HUES6 (cell line): ENCODE measurements at regions not wholly inside any gene's neighbourhood (a gene's known extent, or its start where the extent isn't known, plus 50 kb on each side); places are given as distances from the start of the nearest gene placed in this dataset.
"Not testable (repeated sequence)": the region's sequence is repeated elsewhere in the genome, so short reads cannot be mapped to it uniquely, and the experiment has no call there.

Source experiments
- H3K27ac ChIP-seq: 2 replicates; pipeline ENCODE4 v1.7.0; 2013; ENCODE audit warnings: low read depth, mild to moderate bottlenecking, low read length, inconsistent platforms
- H3K27me3 ChIP-seq: 2 replicates; pipeline ENCODE4 v1.6.1; 2013; ENCODE audit warnings: low read length; ENCODE audit not compliant: control insufficient read depth, insufficient read depth
- H3K36me3 ChIP-seq: 2 replicates; pipeline ENCODE4 v1.6.1; 2013; ENCODE audit warnings: low read length; ENCODE audit not compliant: control insufficient read depth, insufficient read depth
- H3K4me1 ChIP-seq: 2 replicates; pipeline ENCODE4 v1.6.1; 2013; ENCODE audit warnings: low read length; ENCODE audit not compliant: control insufficient read depth, insufficient read depth
- H3K4me3 ChIP-seq: 2 replicates; pipeline ENCODE4 v1.5.1; 2013; ENCODE audit warnings: low read depth, low read length
- H3K9ac ChIP-seq: one replicate; pipeline ENCODE4 v1.6.1; 2013; ENCODE audit warnings: mild to moderate bottlenecking, low read length
- H3K9me3 ChIP-seq: 2 replicates; pipeline ENCODE4 v1.6.1; 2013; ENCODE audit warnings: low read depth, low read length; ENCODE audit not compliant: control insufficient read depth, insufficient read depth

- no peak overlapping the region for H3K9ac ChIP-seq
These were observed 266.0 kb downstream of the C7orf25 start for GRCh38 chr7:42645906-42646305.

GRCh38 chr7:42642699-42643098 lies 269.2 kb downstream of the C7orf25 start:
- Histone ChIP-seq H3K27me3 (no peaks in the 10 kb centered on the region), H3K4me3 (no peak overlapping the region), H3K9ac (no peak overlapping the region), H3K36me3 (no peaks in the 10 kb centered on the region), H3K4me1 (no peaks in the 10 kb centered on the region), H3K9me3 (peaks cover 8% of the 10 kb centered on the region), H3K27ac (no peak overlapping the region)

More at GRCh38 chr7:42645906-42646305, 266.0 kb downstream of the C7orf25 start:
- H3K27ac ChIP-seq: no peak overlapping the region
- H3K9me3 ChIP-seq: peaks cover 8% of the 10 kb centered on the region
- no peaks in the 10 kb centered on the region for H3K36me3 ChIP-seq
- no peaks in the 10 kb centered on the region for H3K4me1 ChIP-seq
- H3K27me3 ChIP-seq: no peaks in the 10 kb centered on the region
- H3K4me3 ChIP-seq: no peak overlapping the region

GRCh38 chr7:42639930-42640329 lies 271.9 kb downstream of the C7orf25 start:
- Histone ChIP-seq H3K9ac (no peak overlapping the region), H3K4me1 (no peaks in the 10 kb centered on the region), H3K36me3 (no peaks in the 10 kb centered on the region), H3K27ac (no peak overlapping the region), H3K9me3 (peaks cover 8% of the 10 kb centered on the region), H3K27me3 (no peaks in the 10 kb centered on the region), H3K4me3 (no peak overlapping the region)

GRCh38 chr7:42636380-42636779 lies 275.5 kb downstream of the C7orf25 start:
- H3K4me1 ChIP-seq, H3K9ac ChIP-seq, H3K9me3 ChIP-seq, H3K27me3 ChIP-seq, H3K36me3 ChIP-seq, H3K4me3 ChIP-seq, H3K27ac ChIP-seq: not testable (repeated sequence)

GRCh38 chr7:42628054-42628453 lies 283.8 kb downstream of the C7orf25 start:
- no peaks in the 10 kb centered on the region for H3K4me1 ChIP-seq
- H3K36me3 ChIP-seq: no peaks in the 10 kb centered on the region
- H3K27me3 ChIP-seq: no peaks in the 10 kb centered on the region
- no peak overlapping the region for H3K27ac ChIP-seq
- H3K9ac ChIP-seq: no peak overlapping the region
- H3K9me3 ChIP-seq: no peaks in the 10 kb centered on the region
- H3K4me3 ChIP-seq: no peak overlapping the region

GRCh38 chr7:42627626-42628025 lies 284.2 kb downstream of the C7orf25 start:
- Histone ChIP-seq H3K4me3 (no peak overlapping the region), H3K4me1 (no peaks in the 10 kb centered on the region), H3K36me3 (no peaks in the 10 kb centered on the region), H3K27ac (no peak overlapping the region), H3K9me3 (no peaks in the 10 kb centered on the region), H3K9ac (no peak overlapping the region), H3K27me3 (no peaks in the 10 kb centered on the region)

- Histone ChIP-seq H3K4me1 (no peaks in the 10 kb centered on the region), H3K4me3 (no peak overlapping the region), H3K36me3 (no peaks in the 10 kb centered on the region), H3K9ac (no peak overlapping the region), H3K27me3 (no peaks in the 10 kb centered on the region), H3K27ac (no peak overlapping the region), H3K9me3 (no peaks in the 10 kb centered on the region)
These were observed 284.8 kb downstream of the C7orf25 start for GRCh38 chr7:42627101-42627500.

- no peaks in the 10 kb centered on the region for H3K27me3 ChIP-seq
- no peaks in the 10 kb centered on the region for H3K4me1 ChIP-seq
- H3K4me3 ChIP-seq: no peak overlapping the region
- H3K9me3 ChIP-seq: no peaks in the 10 kb centered on the region
- H3K27ac ChIP-seq: no peak overlapping the region
- H3K9ac ChIP-seq: no peak overlapping the region
- no peaks in the 10 kb centered on the region for H3K36me3 ChIP-seq
These were observed 286.4 kb downstream of the C7orf25 start for GRCh38 chr7:42625421-42625820.

- Histone ChIP-seq H3K9ac (no peak overlapping the region), H3K9me3 (no peaks in the 10 kb centered on the region), H3K4me1 (no peaks in the 10 kb centered on the region), H3K27ac (no peak overlapping the region), H3K36me3 (no peaks in the 10 kb centered on the region), H3K4me3 (no peak overlapping the region), H3K27me3 (no peaks in the 10 kb centered on the region)
These were observed 287.4 kb downstream of the C7orf25 start for GRCh38 chr7:42624471-42624870.

GRCh38 chr7:42621543-42622219 lies 290.2 kb downstream of the C7orf25 start:
- Histone ChIP-seq H3K36me3 (no peaks in the 10 kb centered on the region), H3K9me3 (no peaks in the 10 kb centered on the region), H3K4me3 (no peak overlapping the region), H3K27me3 (no peaks in the 10 kb centered on the region), H3K27ac (no peak overlapping the region), H3K4me1 (peaks cover 9% of the 10 kb centered on the region; the same call in 1 of the 2 replicates), H3K9ac (no peak overlapping the region)

- H3K4me3 ChIP-seq: no peak overlapping the region
- no peaks in the 10 kb centered on the region for H3K36me3 ChIP-seq
- peaks cover 9% of the 10 kb centered on the region; the same call in 1 of the 2 replicates for H3K4me1 ChIP-seq
- H3K27me3 ChIP-seq: no peaks in the 10 kb centered on the region
- no peak overlapping the region for H3K9ac ChIP-seq
- H3K27ac ChIP-seq: no peak overlapping the region
- no peaks in the 10 kb centered on the region for H3K9me3 ChIP-seq
These were observed 293.1 kb downstream of the C7orf25 start for GRCh38 chr7:42618651-42619360.
